Right lobe of liver (tissue), 4 donors: ENCODE measurements at regions not wholly inside any gene's neighbourhood (a gene's known extent, or its start where the extent isn't known, plus 50 kb on each side); places are given as distances from the start of the nearest gene placed in this dataset.

Experiments used
- POLR2A ChIP-seq: fragments of 450-650 bp; IDR thresholded peaks from one replicate; pipeline ENCODE4 v1.6.1; 2017; ENCODE audit warnings: antibody characterized with exemption, mild to moderate bottlenecking
- TF ChIP-seq, protein P1 (sequence below), 4 donors: fragments of 200-600 bp in 3 of 4; fragments of 450-650 bp in 1 of 4; IDR thresholded peaks; one replicate each; pipeline versions ENCODE4 v1.5.1 to v1.8.0; 2016 to 2022; ENCODE audit warnings: antibody characterized with exemption in 4 of 4, mild to moderate bottlenecking in 2 of 4
- donor health status: DM: no; HTN: no; CAD: no.
- donor health status: DM: no; HTN: no; CAD: no.
- donor health status: DM: no; HTN: yes; CAD: no.

DNA sequence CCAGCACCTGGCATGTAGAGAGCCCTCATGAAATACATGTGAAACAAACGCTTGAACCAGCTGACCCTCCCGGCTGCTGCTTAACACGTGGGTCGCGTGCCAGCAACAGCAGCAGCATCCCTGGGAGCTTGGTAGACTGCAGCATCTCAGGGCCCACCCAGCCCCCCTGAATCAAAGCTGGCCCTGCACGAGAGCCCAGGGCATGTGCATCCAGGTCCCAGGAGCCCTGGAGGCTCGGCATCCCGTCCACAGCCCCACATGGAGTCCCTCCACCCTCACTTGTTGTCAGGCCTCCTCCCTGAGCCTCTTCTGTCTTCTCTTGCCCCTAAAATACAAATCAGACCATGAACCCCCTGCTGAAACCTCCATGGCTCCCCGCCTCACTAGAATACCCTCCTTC lies 123.1 kb downstream of the MATN1 start:
- TF ChIP-seq, protein P1, sequence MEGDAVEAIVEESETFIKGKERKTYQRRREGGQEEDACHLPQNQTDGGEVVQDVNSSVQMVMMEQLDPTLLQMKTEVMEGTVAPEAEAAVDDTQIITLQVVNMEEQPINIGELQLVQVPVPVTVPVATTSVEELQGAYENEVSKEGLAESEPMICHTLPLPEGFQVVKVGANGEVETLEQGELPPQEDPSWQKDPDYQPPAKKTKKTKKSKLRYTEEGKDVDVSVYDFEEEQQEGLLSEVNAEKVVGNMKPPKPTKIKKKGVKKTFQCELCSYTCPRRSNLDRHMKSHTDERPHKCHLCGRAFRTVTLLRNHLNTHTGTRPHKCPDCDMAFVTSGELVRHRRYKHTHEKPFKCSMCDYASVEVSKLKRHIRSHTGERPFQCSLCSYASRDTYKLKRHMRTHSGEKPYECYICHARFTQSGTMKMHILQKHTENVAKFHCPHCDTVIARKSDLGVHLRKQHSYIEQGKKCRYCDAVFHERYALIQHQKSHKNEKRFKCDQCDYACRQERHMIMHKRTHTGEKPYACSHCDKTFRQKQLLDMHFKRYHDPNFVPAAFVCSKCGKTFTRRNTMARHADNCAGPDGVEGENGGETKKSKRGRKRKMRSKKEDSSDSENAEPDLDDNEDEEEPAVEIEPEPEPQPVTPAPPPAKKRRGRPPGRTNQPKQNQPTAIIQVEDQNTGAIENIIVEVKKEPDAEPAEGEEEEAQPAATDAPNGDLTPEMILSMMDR (IDR thresholded peaks at IDR 0.05) = no peak
- TF ChIP-seq POLR2A = no peak
